K562 (cell line): ENCODE measurements at regions not wholly inside any gene's neighbourhood (a gene's known extent, or its start where the extent isn't known, plus 50 kb on each side); places are given as distances from the start of the nearest gene placed in this dataset.

Source experiments
- ATAC-seq: fragments of 200-7000 bp; cut with Tn5 transposase; 3 replicates; pipeline ENCODE4 v1.9.1; 2020; ENCODE audit warnings: moderate library complexity
- BruUV-seq: library from RNA; stranded (reverse); fragments of 400-500 nt; replicated peaks from 2 replicates; lab custom pipeline; 2021; lab: Mats Ljungman, UMichigan
- CTCF ChIA-PET: fragments of 300-600 bp; formaldehyde crosslinking; extraction: SDS; loops from one replicate; lab custom pipeline; 2021; ENCODE audit warnings: low intra/inter-chr PET ratio; lab: Yijun Ruan, JAX
- POLR2A ChIA-PET: fragments of 300-600, 350-650 bp; sonication (Branson Sonifier 250); formaldehyde crosslinking; extraction: SDS; loops from one replicate; lab custom pipeline; 2021; ENCODE audit warnings: antibody characterized with exemption, inconsistent platforms; lab: Yijun Ruan, JAX
- DNase-seq, 4 experiments: peaks; one replicate each; pipeline versions ENCODE4 v3.0.0 to v3.0.0-alpha.2; 2011 to 2018; ENCODE audit warnings: low spot score in 3 of 4, mixed read lengths in 3 of 4; ENCODE audit errors: extremely low read depth in 1 of 4
- FAIRE-seq: peaks from 2 replicates; lab custom pipeline; 2011; peaks lifted over from hg19 to GRCh38; lab: Jason Lieb, UNC
- H2AFZ ChIP-seq: 2 replicates; pipeline ENCODE4 v1.6.0; 2011; ENCODE audit warnings: low read depth, low read length, control low read depth, inconsistent platforms
- H3K27ac ChIP-seq: fragments of 200-600 bp; 3 replicates; pipeline ENCODE4 v1.8.0; 2011; ENCODE audit warnings: low read depth, mild to moderate bottlenecking, control low read depth, inconsistent platforms, low read length, moderate library complexity, mixed read lengths; ENCODE audit errors: extremely low read depth
- H3K27me3 ChIP-seq, 2 experiments: fragments of 300-600 bp in 1 of 2; 2 replicates in 1 of 2; 3 replicates in 1 of 2; pipeline versions ENCODE4 v1.6.0 to v1.8.0; 2011; ENCODE audit warnings: inconsistent platforms in 2 of 2, low read length in 2 of 2, mild to moderate bottlenecking in 1 of 2, mixed read lengths in 1 of 2, moderate library complexity in 1 of 2; ENCODE audit not compliant: control insufficient read depth in 2 of 2, insufficient read depth in 2 of 2
- H3K36me3 ChIP-seq: fragments of 300-600 bp; 3 replicates; pipeline ENCODE4 v1.8.0; 2011; ENCODE audit warnings: mild to moderate bottlenecking, low read length, inconsistent platforms; ENCODE audit not compliant: control insufficient read depth, insufficient read depth
- H3K4me1 ChIP-seq, 2 experiments: fragments of 200-600 bp in 1 of 2; replicated peaks in 1 of 2; 2 replicates in 1 of 2; 3 replicates in 1 of 2; pipeline versions ENCODE4 v1.5.1 to v1.8.0; 2011; ENCODE audit warnings: inconsistent platforms in 2 of 2, low read length in 2 of 2, mild to moderate bottlenecking in 1 of 2, mixed read lengths in 1 of 2, moderate library complexity in 1 of 2; ENCODE audit not compliant: control insufficient read depth in 2 of 2, insufficient read depth in 2 of 2
- H3K4me2 ChIP-seq: 2 replicates; pipeline ENCODE4 v1.6.1; 2011; ENCODE audit warnings: low read length, control low read depth, inconsistent platforms, mixed read lengths; ENCODE audit not compliant: insufficient read depth
- H3K4me3 ChIP-seq: fragments of 200-600 bp; sonication (generic), shearing (Covaris generic); 2 replicates; pipeline ENCODE4 v1.5.1; 2016; ENCODE audit warnings: control low read depth, inconsistent platforms
- H3K79me2 ChIP-seq: fragments of 200-600 bp; 3 replicates; pipeline ENCODE4 v1.8.0; 2011; ENCODE audit warnings: low read length, inconsistent platforms; ENCODE audit not compliant: control insufficient read depth, insufficient read depth
- H3K9ac ChIP-seq, 2 experiments: 2 replicates each; pipeline versions ENCODE4 v1.6.0 to v1.6.1; 2011; ENCODE audit warnings: low read depth in 2 of 2, low read length in 2 of 2, control low read depth in 1 of 2, inconsistent platforms in 1 of 2, mild to moderate bottlenecking in 1 of 2, mixed read lengths in 1 of 2; ENCODE audit not compliant: insufficient read depth in 1 of 2
- H3K9me1 ChIP-seq: one replicate; pipeline ENCODE4 v1.6.0; 2011; ENCODE audit warnings: inconsistent platforms, mild to moderate bottlenecking, low read length, moderate library complexity; ENCODE audit not compliant: control insufficient read depth, insufficient read depth
- H3K9me3 ChIP-seq: replicated peaks from 2 replicates; pipeline ENCODE4 v1.5.1; 2011; ENCODE audit warnings: low read depth, low read length, inconsistent platforms; ENCODE audit not compliant: control insufficient read depth, insufficient read depth
- H4K20me1 ChIP-seq: replicated peaks from 2 replicates; pipeline ENCODE4 v1.6.1; 2011; ENCODE audit warnings: low read length, inconsistent platforms, mixed read lengths; ENCODE audit not compliant: control insufficient read depth, insufficient read depth
- CSDE1 ChIP-seq, 2 experiments: fragments of 450-650 bp; IDR thresholded peaks; 2 replicates each; pipeline ENCODE4 v1.6.1; 2016; ENCODE audit warnings: mild to moderate bottlenecking in 1 of 2
- FUS ChIP-seq: fragments of 200-400 bp; formaldehyde crosslinking; optimal IDR thresholded peaks from 2 replicates; pipeline ENCODE3; 2017; ENCODE audit warnings: low read depth, low read length
- ILF3 ChIP-seq: fragments of 450-650 bp; IDR thresholded peaks from 2 replicates; pipeline ENCODE4 v1.6.1; 2018; ENCODE audit warnings: antibody characterized with exemption, mild to moderate bottlenecking, moderate library complexity, borderline replicate concordance
- KAT7 ChIP-seq: sonication (generic); formaldehyde crosslinking; IDR thresholded peaks from 2 replicates; pipeline ENCODE4 v1.8.0; 2022; ENCODE audit warnings: missing genetic modification reagents, mild to moderate bottlenecking, borderline replicate concordance
- MAFG ChIP-seq: fragments of 450-650 bp; conservative IDR thresholded peaks from 2 replicates; pipeline ENCODE4 v1.6.1; 2016; ENCODE audit warnings: missing genetic modification characterization, missing compliant biosample characterization
- MCM3 ChIP-seq: fragments of 450-650 bp; IDR thresholded peaks from 2 replicates; pipeline ENCODE4 v1.6.1; 2016
- SRSF3 ChIP-seq: fragments of 200-400 bp; formaldehyde crosslinking; IDR thresholded peaks from 2 replicates; pipeline ENCODE4 v1.6.1; 2016; ENCODE audit warnings: mild to moderate bottlenecking, low read length, moderate library complexity; ENCODE audit not compliant: insufficient read depth
- ZBTB7A ChIP-seq: IDR thresholded peaks from 2 replicates; pipeline ENCODE4 v1.6.1; 2011; ENCODE audit warnings: low read depth, mild to moderate bottlenecking, low read length, moderate library complexity, borderline replicate concordance; ENCODE audit not compliant: control insufficient read depth
- WGBS: fragments of 100-300 bp; shearing (Covaris generic); methylation state at CpG from one replicate; pipeline ENCODE4 v1.1.6; 2016; ENCODE audit warnings: low coverage, mixed read lengths; ENCODE audit not compliant: insufficient coverage; ENCODE audit errors: missing lambda C conversion rate; 5-methylcytosine and 5-hydroxymethylcytosine counted together
- in situ Hi-C: fragments of 300-500 bp; cut with MboI; formaldehyde crosslinking; loops from 4 replicates; pipeline ENCODE4 v1.15.0; 2018; ENCODE audit warnings: inconsistent platforms, mixed read lengths
- intact Hi-C: fragments of 100-400 bp; cut with micrococcal nuclease; formaldehyde crosslinking; loops from 2 replicates; pipeline ENCODE4 v1.14.2; 2022
- TF ChIP-seq, protein P1 (sequence below): IDR thresholded peaks from 3 replicates; pipeline ENCODE4 v1.6.1; 2011; ENCODE audit warnings: borderline replicate concordance, mild to moderate bottlenecking, moderate library complexity; ENCODE audit not compliant: insufficient read length; ENCODE audit errors: extremely low read depth
- TF ChIP-seq, protein P2 (sequence below), 2 experiments: IDR thresholded peaks; 2 replicates each; pipeline ENCODE4 v1.6.1; 2012; ENCODE audit warnings: improper control_type of control experiment in 2 of 2, low read depth in 2 of 2, low read length in 2 of 2, borderline replicate concordance in 1 of 2
- TF ChIP-seq, protein P3 (sequence below): fragments of 450-650 bp; IDR thresholded peaks from 2 replicates; pipeline ENCODE4 v1.6.1; 2016; ENCODE audit warnings: low read depth, mild to moderate bottlenecking, moderate library complexity

DNA sequence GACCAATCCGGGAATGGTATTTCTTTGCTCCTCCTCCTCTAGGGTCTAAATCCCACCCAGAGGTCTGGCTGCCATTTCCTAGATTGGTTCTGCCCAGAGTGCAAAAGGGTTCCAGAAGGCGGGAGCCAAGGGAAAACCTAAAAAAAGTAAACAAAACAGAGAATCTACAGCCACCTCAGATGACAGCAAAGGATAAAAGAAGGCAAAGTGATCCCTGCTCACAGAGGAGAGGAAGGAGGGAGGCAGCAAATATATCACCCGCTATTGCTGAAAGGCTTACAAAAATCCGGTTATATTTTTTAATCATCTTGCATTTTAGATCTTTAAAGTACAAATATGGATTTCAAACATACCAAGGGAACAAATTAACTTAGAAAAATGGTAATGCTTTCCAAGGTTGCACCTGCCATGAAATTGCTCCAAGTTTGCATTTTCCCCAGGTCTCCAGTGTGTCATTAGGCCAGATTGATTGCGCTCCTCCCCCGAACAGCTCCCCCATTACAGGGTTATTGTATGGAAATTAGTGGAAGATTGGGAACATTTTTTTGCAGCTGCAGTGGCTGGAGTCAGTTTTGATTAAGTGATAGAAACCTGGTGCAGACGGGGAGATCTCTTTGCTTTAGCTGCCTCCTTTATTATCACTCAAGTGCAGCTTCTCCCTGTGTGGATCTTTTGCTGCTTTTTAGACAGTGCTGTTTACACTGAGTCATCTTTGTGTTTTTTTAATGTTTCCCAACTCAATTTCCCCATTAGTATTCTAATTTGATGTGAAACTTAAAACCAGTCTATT, 280.5 kb upstream of the CAMK1G start:
- CTCF ChIA-PET, result no interaction called here
- Histone ChIP-seq H3K36me3 (no peaks in the 10 kb centered on the region), H3K4me2 (no peak overlapping the region), H3K9ac (no peak overlapping the region), H2AFZ (no peak overlapping the region), H3K4me1 (no peaks in the 10 kb centered on the region), H3K4me3 (no peak overlapping the region), H4K20me1 (no peaks in the 10 kb centered on the region), H3K9me1 (no peaks in the 10 kb centered on the region), H3K79me2 (no peaks in the 10 kb centered on the region), H3K27me3 (no peaks in the 10 kb centered on the region), H3K27ac (no peak overlapping the region), H3K9me3 (no peaks in the 10 kb centered on the region)
- no TSS peak for BruUV-seq
- DNase-seq (no peak), ATAC-seq (no peak), FAIRE-seq (no peak)
- 0% methylated on average over 7 of the region's 7 CpGs for WGBS
- in situ Hi-C loops, result no loop called here
- intact Hi-C loops, result no loop called here
- POLR2A ChIA-PET, result no interaction called here
- TF ChIP-seq, protein P1, sequence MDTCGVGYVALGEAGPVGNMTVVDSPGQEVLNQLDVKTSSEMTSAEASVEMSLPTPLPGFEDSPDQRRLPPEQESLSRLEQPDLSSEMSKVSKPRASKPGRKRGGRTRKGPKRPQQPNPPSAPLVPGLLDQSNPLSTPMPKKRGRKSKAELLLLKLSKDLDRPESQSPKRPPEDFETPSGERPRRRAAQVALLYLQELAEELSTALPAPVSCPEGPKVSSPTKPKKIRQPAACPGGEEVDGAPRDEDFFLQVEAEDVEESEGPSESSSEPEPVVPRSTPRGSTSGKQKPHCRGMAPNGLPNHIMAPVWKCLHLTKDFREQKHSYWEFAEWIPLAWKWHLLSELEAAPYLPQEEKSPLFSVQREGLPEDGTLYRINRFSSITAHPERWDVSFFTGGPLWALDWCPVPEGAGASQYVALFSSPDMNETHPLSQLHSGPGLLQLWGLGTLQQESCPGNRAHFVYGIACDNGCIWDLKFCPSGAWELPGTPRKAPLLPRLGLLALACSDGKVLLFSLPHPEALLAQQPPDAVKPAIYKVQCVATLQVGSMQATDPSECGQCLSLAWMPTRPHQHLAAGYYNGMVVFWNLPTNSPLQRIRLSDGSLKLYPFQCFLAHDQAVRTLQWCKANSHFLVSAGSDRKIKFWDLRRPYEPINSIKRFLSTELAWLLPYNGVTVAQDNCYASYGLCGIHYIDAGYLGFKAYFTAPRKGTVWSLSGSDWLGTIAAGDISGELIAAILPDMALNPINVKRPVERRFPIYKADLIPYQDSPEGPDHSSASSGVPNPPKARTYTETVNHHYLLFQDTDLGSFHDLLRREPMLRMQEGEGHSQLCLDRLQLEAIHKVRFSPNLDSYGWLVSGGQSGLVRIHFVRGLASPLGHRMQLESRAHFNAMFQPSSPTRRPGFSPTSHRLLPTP, result no peak
- TF ChIP-seq CSDE1 (IDR thresholded peaks at IDR 0.05), result no peak
- TF ChIP-seq ILF3, result no peak
- TF ChIP-seq KAT7 (CRISPR knock-in tag), result no peak
- TF ChIP-seq MAFG (tag), result no peak
- TF ChIP-seq, protein P2, sequence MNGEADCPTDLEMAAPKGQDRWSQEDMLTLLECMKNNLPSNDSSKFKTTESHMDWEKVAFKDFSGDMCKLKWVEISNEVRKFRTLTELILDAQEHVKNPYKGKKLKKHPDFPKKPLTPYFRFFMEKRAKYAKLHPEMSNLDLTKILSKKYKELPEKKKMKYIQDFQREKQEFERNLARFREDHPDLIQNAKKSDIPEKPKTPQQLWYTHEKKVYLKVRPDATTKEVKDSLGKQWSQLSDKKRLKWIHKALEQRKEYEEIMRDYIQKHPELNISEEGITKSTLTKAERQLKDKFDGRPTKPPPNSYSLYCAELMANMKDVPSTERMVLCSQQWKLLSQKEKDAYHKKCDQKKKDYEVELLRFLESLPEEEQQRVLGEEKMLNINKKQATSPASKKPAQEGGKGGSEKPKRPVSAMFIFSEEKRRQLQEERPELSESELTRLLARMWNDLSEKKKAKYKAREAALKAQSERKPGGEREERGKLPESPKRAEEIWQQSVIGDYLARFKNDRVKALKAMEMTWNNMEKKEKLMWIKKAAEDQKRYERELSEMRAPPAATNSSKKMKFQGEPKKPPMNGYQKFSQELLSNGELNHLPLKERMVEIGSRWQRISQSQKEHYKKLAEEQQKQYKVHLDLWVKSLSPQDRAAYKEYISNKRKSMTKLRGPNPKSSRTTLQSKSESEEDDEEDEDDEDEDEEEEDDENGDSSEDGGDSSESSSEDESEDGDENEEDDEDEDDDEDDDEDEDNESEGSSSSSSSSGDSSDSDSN (IDR thresholded peaks at IDR 0.05; ENCODE audit: borderline replicate concordance in 1 of 2, low read depth in 2 of 2, low read length in 2 of 2), result no peak
- no peak for TF ChIP-seq SRSF3
- TF ChIP-seq FUS, result no peak
- TF ChIP-seq MCM3, result no peak
- TF ChIP-seq, protein P3, sequence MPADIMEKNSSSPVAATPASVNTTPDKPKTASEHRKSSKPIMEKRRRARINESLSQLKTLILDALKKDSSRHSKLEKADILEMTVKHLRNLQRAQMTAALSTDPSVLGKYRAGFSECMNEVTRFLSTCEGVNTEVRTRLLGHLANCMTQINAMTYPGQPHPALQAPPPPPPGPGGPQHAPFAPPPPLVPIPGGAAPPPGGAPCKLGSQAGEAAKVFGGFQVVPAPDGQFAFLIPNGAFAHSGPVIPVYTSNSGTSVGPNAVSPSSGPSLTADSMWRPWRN, result no peak
- no peak for TF ChIP-seq ZBTB7A
